Left lung (tissue), 4 donors: ENCODE measurements at regions not wholly inside any gene's neighbourhood (a gene's known extent, or its start where the extent isn't known, plus 50 kb on each side); places are given as distances from the start of the nearest gene placed in this dataset.
"Not testable (repeated sequence)": the region's sequence is repeated elsewhere in the genome, so short reads cannot be mapped to it uniquely, and the experiment has no call there.

Experiments
- ATAC-seq: fragments of 200-7000 bp; cut with Tn5 transposase; one replicate; pipeline ENCODE4 v1.9.1; 2020; ENCODE audit warnings: moderate library complexity
- DNase-seq, 4 donors: peaks; one replicate each; pipeline ENCODE4 v3.0.0-alpha.2; 2013 to 2020
- H3K27ac ChIP-seq, 2 donors: fragments of 200-600 bp; sonication (generic) in 1 of 2; one replicate each; pipeline versions ENCODE4 v1.5.0 to v1.8.0; 2020 to 2021
- H3K27me3 ChIP-seq, 2 donors: fragments of 200-600 bp; sonication (generic) in 1 of 2; one replicate each; pipeline versions ENCODE4 v1.5.0 to v1.8.0; 2020 to 2021
- H3K36me3 ChIP-seq, 2 donors: fragments of 200-600 bp; sonication (generic) in 1 of 2; one replicate each; pipeline versions ENCODE4 v1.5.0 to v1.8.0; 2020 to 2021
- H3K4me1 ChIP-seq, 2 donors: fragments of 200-600 bp; one replicate each; pipeline ENCODE4 v1.8.0; 2021
- H3K4me3 ChIP-seq, 2 donors: fragments of 200-600 bp; sonication (generic) in 1 of 2; one replicate each; pipeline versions ENCODE4 v1.5.0 to v1.8.0; 2020 to 2021; ENCODE audit warnings: mild to moderate bottlenecking in 1 of 2
- H3K9me3 ChIP-seq, 2 donors: fragments of 200-600 bp; sonication (generic) in 1 of 2; one replicate each; pipeline versions ENCODE4 v1.5.0 to v1.8.0; 2020 to 2021
- CTCF ChIP-seq, 2 donors: fragments of 200-600 bp; sonication (generic) in 1 of 2; IDR thresholded peaks; one replicate each; pipeline versions ENCODE4 v1.5.0 to v1.8.0; 2021; ENCODE audit warnings: antibody characterized with exemption in 2 of 2
- intact Hi-C, 2 donors: fragments of 100-400 bp; cut with DNase I; formaldehyde crosslinking; loops; one replicate each; pipeline versions ENCODE4 v1.11.2 to v1.14.2; 2022
- donor health status: DM: no; HTN: yes; CAD: no.
- donor health status: DM: no; HTN: no; CAD: no.

- Histone ChIP-seq H3K27me3 (peaks cover 0 to 14% of the 10 kb centered on the region in 2 donors), H3K9me3 (no peaks in the 10 kb centered on the region), H3K4me3 (no peak overlapping the region), H3K27ac (no peak overlapping the region), H3K36me3 (no peaks in the 10 kb centered on the region), H3K4me1 (no peaks in the 10 kb centered on the region)
- intact Hi-C loops = no loop called here
- ATAC-seq (no peak), DNase-seq (no peak)
- no peak for TF ChIP-seq CTCF (IDR thresholded peaks at IDR 0.05)
Measured at GRCh38 chr2:88396209-88396608, 56.3 kb downstream of the FOXI3 start.

DNA sequence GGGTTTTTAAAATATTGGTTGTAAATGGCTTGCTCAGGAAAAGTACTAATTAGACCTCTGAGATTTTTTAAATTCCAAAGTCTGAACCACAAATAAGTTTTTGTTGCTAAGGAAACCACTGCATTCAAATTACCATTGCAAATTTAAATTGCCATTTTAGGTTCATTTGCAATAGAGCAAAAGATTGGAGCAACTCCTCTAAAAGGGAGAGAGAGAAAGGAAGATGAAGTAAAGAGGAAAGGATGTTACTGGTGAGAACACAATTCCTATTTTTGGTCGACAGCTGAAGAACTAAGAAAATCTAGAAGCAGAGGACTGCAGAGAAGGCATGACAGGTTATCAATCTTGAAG lies 74.9 kb downstream of the FOXI3 start:
- Histone ChIP-seq H3K4me3 (no peak overlapping the region), H3K27ac (no peak overlapping the region), H3K27me3 (peaks cover 0 to 4% of the 10 kb centered on the region in 2 donors), H3K36me3 (no peaks in the 10 kb centered on the region), H3K4me1 (no peaks in the 10 kb centered on the region), H3K9me3 (no peaks in the 10 kb centered on the region)
- intact Hi-C loops = no loop called here
- DNase-seq (no peak), ATAC-seq (no peak)
- no peak for TF ChIP-seq CTCF (IDR thresholded peaks at IDR 0.05)

DNA sequence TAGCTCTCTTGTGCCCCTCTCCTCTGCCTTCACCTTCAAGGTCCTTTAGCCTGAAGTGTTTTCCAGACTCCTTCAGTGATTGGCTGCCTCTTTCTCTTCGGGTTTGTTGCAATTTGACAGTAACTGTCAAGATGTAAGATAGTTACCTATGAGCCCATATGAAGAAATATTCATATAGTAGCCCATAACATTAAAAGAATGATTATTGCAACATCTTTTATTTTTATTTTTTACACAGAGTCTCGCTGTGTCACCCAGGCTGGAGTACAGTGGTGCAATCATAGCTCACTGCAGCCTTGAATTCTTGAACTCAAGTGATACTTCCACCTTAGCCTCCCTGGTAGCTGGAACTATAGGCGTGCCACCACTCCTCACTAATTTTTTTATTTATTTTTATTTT lies 80.5 kb downstream of the FOXI3 start:
- no peak for TF ChIP-seq CTCF (IDR thresholded peaks at IDR 0.05)
- Histone ChIP-seq H3K36me3 (no peaks in the 10 kb centered on the region), H3K9me3 (no peaks in the 10 kb centered on the region), H3K4me1 (no peaks in the 10 kb centered on the region), H3K4me3 (no peak overlapping the region), H3K27me3 (no peaks in the 10 kb centered on the region), H3K27ac (no peak overlapping the region)
- intact Hi-C loops = no loop called here
- no peak for DNase-seq
- no peak for ATAC-seq

DNA sequence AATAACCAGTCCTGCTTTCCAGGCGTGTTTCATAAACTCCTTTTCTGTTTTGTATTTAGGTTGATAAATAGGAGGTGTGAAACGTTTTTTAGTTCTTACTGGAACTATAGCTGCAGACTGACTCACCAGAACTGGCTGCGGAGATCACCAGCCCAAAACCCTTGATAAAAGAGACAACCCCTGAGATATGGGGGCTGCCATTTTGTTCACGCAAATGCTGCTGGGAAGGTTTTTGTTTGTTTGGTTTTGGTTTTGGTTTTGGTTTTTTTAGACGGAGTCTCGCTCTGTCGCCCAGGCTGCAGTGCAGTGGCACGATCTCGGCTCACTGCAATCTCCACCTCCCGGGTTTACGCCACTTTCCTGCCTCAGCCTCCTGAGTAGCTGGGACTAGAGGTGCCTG lies 87.1 kb downstream of the FOXI3 start:
- H3K4me3 ChIP-seq, H3K27ac ChIP-seq, ATAC-seq, DNase-seq, H3K27me3 ChIP-seq, H3K4me1 ChIP-seq, H3K9me3 ChIP-seq, H3K36me3 ChIP-seq, intact Hi-C loops: not testable (repeated sequence)

GRCh38 chr2:88355486-88355885 lies 97.0 kb downstream of the FOXI3 start:
- intact Hi-C loops = no loop called here
- TF ChIP-seq CTCF (IDR thresholded peaks at IDR 0.05) = no peak

GRCh38 chr2:88351249-88351601 lies 101.3 kb downstream of the FOXI3 start:
- Histone ChIP-seq H3K4me3 (no peak overlapping the region), H3K27me3 (peaks cover 7 to 45% of the 10 kb centered on the region in 2 donors), H3K27ac (no peak overlapping the region), H3K36me3 (no peaks in the 10 kb centered on the region), H3K9me3 (no peaks in the 10 kb centered on the region), H3K4me1 (no peaks in the 10 kb centered on the region)
- no peak for TF ChIP-seq CTCF (IDR thresholded peaks at IDR 0.05)
- intact Hi-C loops = no loop called here
- DNase-seq (no peak), ATAC-seq (no peak)

More at GRCh38 chr2:88355486-88355885, 97.0 kb downstream of the FOXI3 start:
- DNase-seq (no peak), ATAC-seq (no peak)
- Histone ChIP-seq H3K9me3 (no peaks in the 10 kb centered on the region), H3K27ac (no peak overlapping the region), H3K4me1 (no peaks in the 10 kb centered on the region), H3K4me3 (no peak overlapping the region), H3K27me3 (peaks cover 6 to 17% of the 10 kb centered on the region in 2 donors), H3K36me3 (no peaks in the 10 kb centered on the region)
